ENCODE measurements at regions not wholly inside any gene's neighbourhood (a gene's known extent, or its start where the extent isn't known, plus 50 kb on each side); places are given as distances from the start of the nearest gene placed in this dataset.

- H3K27me3 ChIP-seq (ENCODE audit: control insufficient read depth, insufficient read depth, low read length) = peaks cover 4% of the 10 kb centered on the region
- no peaks in the 10 kb centered on the region for H3K36me3 ChIP-seq (ENCODE audit: control insufficient read depth, insufficient read depth, low read length)
- TF ChIP-seq CTCF (IDR thresholded peaks at IDR 0.05; ENCODE audit: insufficient read depth, low read length, poor library complexity, severe bottlenecking) = no peak
- no peak for DNase-seq (ENCODE audit: low read depth)
- no peak overlapping the region for H3K4me3 ChIP-seq (ENCODE audit: low read depth, low read length)
Measured at GRCh38 chr1:29504709-29505410, 268.5 kb downstream of the PTPRU start.

GRCh38 chr1:29504196-29504595 lies 267.9 kb downstream of the PTPRU start:
- no peak for TF ChIP-seq CTCF (IDR thresholded peaks at IDR 0.05; ENCODE audit: insufficient read depth, low read length, poor library complexity, severe bottlenecking)
- DNase-seq (ENCODE audit: low read depth) = no peak
- Histone ChIP-seq H3K27me3 (ENCODE audit: control insufficient read depth, insufficient read depth, low read length) (peaks cover 4% of the 10 kb centered on the region), H3K36me3 (ENCODE audit: control insufficient read depth, insufficient read depth, low read length) (no peaks in the 10 kb centered on the region), H3K4me3 (ENCODE audit: low read depth, low read length) (no peak overlapping the region)

- no peak for TF ChIP-seq CTCF (IDR thresholded peaks at IDR 0.05; ENCODE audit: insufficient read depth, low read length, poor library complexity, severe bottlenecking)
- no peaks in the 10 kb centered on the region for H3K36me3 ChIP-seq (ENCODE audit: control insufficient read depth, insufficient read depth, low read length)
- DNase-seq (ENCODE audit: low read depth) = no peak
- no peak overlapping the region for H3K4me3 ChIP-seq (ENCODE audit: low read depth, low read length)
- H3K27me3 ChIP-seq (ENCODE audit: control insufficient read depth, insufficient read depth, low read length) = peaks cover 4% of the 10 kb centered on the region
Measured at GRCh38 chr1:29502911-29503840, 266.9 kb downstream of the PTPRU start.

- Histone ChIP-seq H3K27me3 (ENCODE audit: control insufficient read depth, insufficient read depth, low read length) (peaks cover 4% of the 10 kb centered on the region), H3K36me3 (ENCODE audit: control insufficient read depth, insufficient read depth, low read length) (no peaks in the 10 kb centered on the region), H3K4me3 (ENCODE audit: low read depth, low read length) (no peak overlapping the region)
- no peak for DNase-seq (ENCODE audit: low read depth)
- TF ChIP-seq CTCF (IDR thresholded peaks at IDR 0.05; ENCODE audit: insufficient read depth, low read length, poor library complexity, severe bottlenecking) = no peak
Measured at GRCh38 chr1:29502225-29502910, 266.0 kb downstream of the PTPRU start.

- no peak for TF ChIP-seq CTCF (IDR thresholded peaks at IDR 0.05; ENCODE audit: insufficient read depth, low read length, poor library complexity, severe bottlenecking)
- H3K27me3 ChIP-seq (ENCODE audit: control insufficient read depth, insufficient read depth, low read length) = peaks cover 2% of the 10 kb centered on the region
- no peaks in the 10 kb centered on the region for H3K36me3 ChIP-seq (ENCODE audit: control insufficient read depth, insufficient read depth, low read length)
- no peak for DNase-seq (ENCODE audit: low read depth)
- no peak overlapping the region for H3K4me3 ChIP-seq (ENCODE audit: low read depth, low read length)
Measured at GRCh38 chr1:29501227-29501976, 265.1 kb downstream of the PTPRU start.

Measured in kidney epithelial cell (primary cell).